IMR-90 (cell line): ENCODE measurements at regions not wholly inside any gene's neighbourhood (a gene's known extent, or its start where the extent isn't known, plus 50 kb on each side); places are given as distances from the start of the nearest gene placed in this dataset.
A peak's percentile ranks its signal among the peaks of the same experiment; 100 is the strongest.

Source experiments
- ATAC-seq: fragments of 200-7000 bp; cut with Tn5 transposase; 2 replicates; pipeline ENCODE4 v1.9.1; 2020; ENCODE audit warnings: low read depth, mild to moderate bottlenecking, moderate library complexity
- BruUV-seq: library from RNA; stranded (reverse); fragments of 400-500 nt; replicated peaks from 2 replicates; lab custom pipeline; 2021; lab: Mats Ljungman, UMichigan
- CTCF ChIA-PET: fragments of 300-600 bp; formaldehyde crosslinking; extraction: SDS; loops from one replicate; lab custom pipeline; 2021; ENCODE audit warnings: antibody characterized with exemption; lab: Yijun Ruan, JAX
- POLR2A ChIA-PET: fragments of 300-600 bp; sonication (Branson Sonifier 250); formaldehyde crosslinking; loops from one replicate; lab custom pipeline; 2022; ENCODE audit warnings: antibody characterized with exemption; ENCODE audit not compliant: unreplicated experiment; lab: Charles Lee
- DNase-seq: peaks from one replicate; pipeline ENCODE4 v3.0.0; 2013
- H2AFZ ChIP-seq: replicated peaks from 2 replicates; pipeline ENCODE3; 2013; ENCODE audit warnings: low read length, mild to moderate bottlenecking; ENCODE audit not compliant: poor library complexity
- H2AK5ac ChIP-seq: 2 replicates; pipeline ENCODE4 v1.6.1; 2013; ENCODE audit warnings: low read depth, low read length, inconsistent platforms
- H2AK9ac ChIP-seq: replicated peaks from 2 replicates; pipeline ENCODE3; 2013; ENCODE audit warnings: mild to moderate bottlenecking, low read depth, low read length, moderate library complexity; ENCODE audit not compliant: poor library complexity
- H2BK120ac ChIP-seq: 2 replicates; pipeline ENCODE4 v1.6.1; 2013; ENCODE audit warnings: low read depth, low read length, inconsistent platforms
- H2BK15ac ChIP-seq: 3 replicates; pipeline ENCODE4 v1.6.1; 2013; ENCODE audit warnings: low read depth, low read length, inconsistent platforms
- H2BK20ac ChIP-seq: 2 replicates; pipeline ENCODE4 v1.6.1; 2013; ENCODE audit warnings: low read depth, mild to moderate bottlenecking, inconsistent platforms, low read length, moderate library complexity
- H2BK5ac ChIP-seq: 2 replicates; pipeline ENCODE4 v1.6.1; 2013; ENCODE audit warnings: mild to moderate bottlenecking, low read depth, low read length, inconsistent platforms; ENCODE audit not compliant: poor library complexity, severe bottlenecking
- H3K14ac ChIP-seq: replicated peaks from 2 replicates; pipeline ENCODE4 v1.6.1; 2013; ENCODE audit warnings: low read depth, low read length, inconsistent platforms
- H3K18ac ChIP-seq: 2 replicates; pipeline ENCODE4 v1.6.1; 2013; ENCODE audit warnings: low read depth, low read length, control low read depth
- H3K23ac ChIP-seq: 2 replicates; pipeline ENCODE4 v1.6.1; 2013; ENCODE audit warnings: low read depth, low read length, inconsistent platforms
- H3K27ac ChIP-seq: 2 replicates; pipeline ENCODE4 v1.5.1; 2013; ENCODE audit warnings: mild to moderate bottlenecking, control low read depth, low read length; ENCODE audit not compliant: insufficient read depth
- H3K27me3 ChIP-seq: 2 replicates; pipeline ENCODE4 v1.6.1; 2013; ENCODE audit warnings: low read length; ENCODE audit not compliant: control insufficient read depth, insufficient read depth
- H3K36me3 ChIP-seq: 2 replicates; pipeline ENCODE4 v1.6.1; 2013; ENCODE audit warnings: low read length, mixed read lengths; ENCODE audit not compliant: control insufficient read depth, insufficient read depth
- H3K4ac ChIP-seq: 2 replicates; pipeline ENCODE4 v1.6.1; 2013; ENCODE audit warnings: low read depth, low read length, inconsistent platforms
- H3K4me1 ChIP-seq: 2 replicates; pipeline ENCODE4 v1.6.1; 2013; ENCODE audit warnings: low read length, mixed read lengths; ENCODE audit not compliant: control insufficient read depth, insufficient read depth
- H3K4me2 ChIP-seq: 2 replicates; pipeline ENCODE4 v1.6.1; 2013; ENCODE audit warnings: low read depth, mild to moderate bottlenecking, control low read depth, low read length, moderate library complexity
- H3K4me3 ChIP-seq: 2 replicates; pipeline ENCODE4 v1.5.1; 2013; ENCODE audit warnings: low read depth, mild to moderate bottlenecking, control low read depth, low read length, moderate library complexity; ENCODE audit not compliant: insufficient read depth
- H3K56ac ChIP-seq: 2 replicates; pipeline ENCODE4 v1.6.1; 2013; ENCODE audit warnings: low read length, inconsistent platforms; ENCODE audit not compliant: insufficient read depth; ENCODE audit errors: extremely low read depth
- H3K79me1 ChIP-seq, 2 experiments: 2 replicates each; pipeline ENCODE4 v1.6.1; 2013; ENCODE audit warnings: low read length in 2 of 2, inconsistent platforms in 1 of 2, low read depth in 1 of 2
- H3K9ac ChIP-seq: 2 replicates; pipeline ENCODE4 v1.6.1; 2013; ENCODE audit warnings: low read depth, low read length, control low read depth
- H3K9me1 ChIP-seq: 2 replicates; pipeline ENCODE4 v1.6.1; 2013; ENCODE audit warnings: low read length, inconsistent platforms; ENCODE audit not compliant: insufficient read depth
- H3K9me3 ChIP-seq: 2 replicates; pipeline ENCODE4 v1.6.1; 2013; ENCODE audit warnings: low read length; ENCODE audit not compliant: control insufficient read depth, insufficient read depth
- H4K20me1 ChIP-seq: 2 replicates; pipeline ENCODE4 v1.6.1; 2013; ENCODE audit warnings: low read length, inconsistent platforms; ENCODE audit not compliant: insufficient read depth
- H4K5ac ChIP-seq: 2 replicates; pipeline ENCODE4 v1.6.1; 2013; ENCODE audit warnings: mild to moderate bottlenecking, low read depth, low read length, control low read depth
- H4K8ac ChIP-seq, 2 experiments: 2 replicates each; pipeline ENCODE4 v1.6.1; 2013; ENCODE audit warnings: low read depth in 2 of 2, low read length in 2 of 2, control low read depth in 1 of 2, inconsistent platforms in 1 of 2
- H4K91ac ChIP-seq: 2 replicates; pipeline ENCODE4 v1.6.1; 2013; ENCODE audit warnings: low read depth, low read length, inconsistent platforms; ENCODE audit not compliant: insufficient read depth
- CEBPB ChIP-seq: IDR thresholded peaks from 2 replicates; pipeline ENCODE4 v1.6.1; 2012; ENCODE audit warnings: low read depth, low read length, improper control_type of control experiment
- FOS ChIP-seq: fragments of 150-350 bp; IDR thresholded peaks from 2 replicates; pipeline ENCODE4 v1.6.1; 2016; ENCODE audit warnings: low read depth, low read length
- USF2 ChIP-seq: fragments of 150-350 bp; IDR thresholded peaks from 2 replicates; pipeline ENCODE4 v1.6.1; 2017; ENCODE audit warnings: mild to moderate bottlenecking, antibody characterized with exemption, low read length, low read depth
- WGBS, 2 experiments: methylation state at CpG; one replicate each; pipeline versions ENCODE4 v1.1.5 to v1.1.7; 2013; ENCODE audit warnings: missing lambda C conversion rate in 2 of 2; ENCODE audit not compliant: insufficient read length in 1 of 2; ENCODE audit errors: extremely low coverage in 2 of 2; 5-methylcytosine and 5-hydroxymethylcytosine counted together
- dilution Hi-C: fragments of 300-500 bp; cut with HindIII; formaldehyde crosslinking; loops from one replicate; pipeline ENCODE4 v1.14.3; 2018; ENCODE audit warnings: low sequenced_read_pairs; ENCODE audit not compliant: unreplicated experiment
- in situ Hi-C: fragments of 300-500 bp; cut with MboI; formaldehyde crosslinking; loops from 3 replicates; pipeline ENCODE4 v1.14.3; 2019; ENCODE audit warnings: low sequenced_read_pairs, inconsistent platforms, mixed read lengths
- intact Hi-C: fragments of 100-400 bp; cut with micrococcal nuclease; formaldehyde crosslinking; loops from 2 replicates; pipeline ENCODE4 v1.10.0; 2022

- H3K79me1 ChIP-seq = no peaks in the 10 kb centered on the region
- no TSS peak for BruUV-seq
- no peaks in the 10 kb centered on the region for H3K9me3 ChIP-seq
- no peak overlapping the region for H3K9ac ChIP-seq
- intact Hi-C loops (no loop called here), dilution Hi-C loops (no loop called here), in situ Hi-C loops (no loop called here)
- H3K4ac ChIP-seq = 0 out of 2 replicates have a peak overlapping the region, but pooled peaks have one; percentile 9
- no peak overlapping the region for H2AK5ac ChIP-seq
- H4K91ac ChIP-seq = no peak overlapping the region
- ATAC-seq (peak; percentile 75), DNase-seq (peak; percentile 64)
- no CpG with 5 or more reads among the region's 1 CpG for WGBS, 2 experiments
- no peaks in the 10 kb centered on the region for H3K9me1 ChIP-seq
- no peak overlapping the region; the same call in 1 of the 2 replicates for H4K5ac ChIP-seq
- H2BK5ac ChIP-seq = peak overlapping the region; percentile 74
- no peak overlapping the region for H2BK15ac ChIP-seq
- POLR2A ChIA-PET = interaction anchor here (0.6 kb wide), 1 partner anchor 1214 kb away, joined by 3 read pairs; no protein-coding TSS in a partner anchor
- H3K36me3 ChIP-seq = no peaks in the 10 kb centered on the region
- H3K14ac ChIP-seq = no peak overlapping the region
- peaks cover under 1% of the 10 kb centered on the region; the same call in 1 of the 2 replicates for H3K27me3 ChIP-seq
- no peak overlapping the region for H2AFZ ChIP-seq
- H2AK9ac ChIP-seq = no peak overlapping the region
- H3K4me3 ChIP-seq = no peak overlapping the region
- H4K20me1 ChIP-seq = no peaks in the 10 kb centered on the region
- TF ChIP-seq CEBPB (peak; percentile 87), USF2 (no peak), FOS (peak; percentile 68; the same call in 1 of the 2 replicates)
- H3K56ac ChIP-seq = no peak overlapping the region
- CTCF ChIA-PET = interaction anchor here (0.6 kb wide), 1 partner anchor 29 kb away, joined by 3 read pairs; no protein-coding TSS in a partner anchor
- H3K4me2 ChIP-seq = no peak overlapping the region; the same call in 1 of the 2 replicates
- H3K23ac ChIP-seq = no peak overlapping the region
- no peak overlapping the region for H2BK120ac ChIP-seq
- H4K8ac ChIP-seq = no peak overlapping the region
- H3K18ac ChIP-seq = peak overlapping the region; percentile 80; the same call in 1 of the 2 replicates
- no peak overlapping the region for H2BK20ac ChIP-seq
- H3K4me1 ChIP-seq = no peaks in the 10 kb centered on the region
- no peak overlapping the region for H3K27ac ChIP-seq
These were observed 371.9 kb upstream of the KCNH7 start for GRCh38 chr2:163210430-163210918.
